ENCODE measurements at regions not wholly inside any gene's neighbourhood (a gene's known extent, or its start where the extent isn't known, plus 50 kb on each side); places are given as distances from the start of the nearest gene placed in this dataset.

DNA sequence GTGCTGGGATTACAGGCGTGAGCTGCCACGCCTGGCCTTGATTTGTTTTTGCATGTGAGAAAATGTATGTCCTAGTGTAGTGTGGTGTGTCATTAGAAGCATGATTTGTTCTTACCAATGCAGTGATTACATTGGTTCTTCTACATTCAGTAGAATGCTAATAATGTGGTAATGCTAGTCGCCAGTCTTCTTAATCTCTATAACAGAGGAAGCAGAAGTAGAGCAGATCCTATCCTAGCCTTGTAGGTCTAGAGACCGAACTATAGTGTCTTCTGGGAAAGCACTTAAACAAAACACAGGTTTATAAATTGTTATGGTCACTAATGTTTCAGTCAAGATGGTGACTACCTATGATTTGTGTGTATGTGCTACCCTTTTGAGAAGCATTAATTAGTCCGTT, 197.5 kb upstream of the DMRT1 start:
- TF ChIP-seq, protein P1, sequence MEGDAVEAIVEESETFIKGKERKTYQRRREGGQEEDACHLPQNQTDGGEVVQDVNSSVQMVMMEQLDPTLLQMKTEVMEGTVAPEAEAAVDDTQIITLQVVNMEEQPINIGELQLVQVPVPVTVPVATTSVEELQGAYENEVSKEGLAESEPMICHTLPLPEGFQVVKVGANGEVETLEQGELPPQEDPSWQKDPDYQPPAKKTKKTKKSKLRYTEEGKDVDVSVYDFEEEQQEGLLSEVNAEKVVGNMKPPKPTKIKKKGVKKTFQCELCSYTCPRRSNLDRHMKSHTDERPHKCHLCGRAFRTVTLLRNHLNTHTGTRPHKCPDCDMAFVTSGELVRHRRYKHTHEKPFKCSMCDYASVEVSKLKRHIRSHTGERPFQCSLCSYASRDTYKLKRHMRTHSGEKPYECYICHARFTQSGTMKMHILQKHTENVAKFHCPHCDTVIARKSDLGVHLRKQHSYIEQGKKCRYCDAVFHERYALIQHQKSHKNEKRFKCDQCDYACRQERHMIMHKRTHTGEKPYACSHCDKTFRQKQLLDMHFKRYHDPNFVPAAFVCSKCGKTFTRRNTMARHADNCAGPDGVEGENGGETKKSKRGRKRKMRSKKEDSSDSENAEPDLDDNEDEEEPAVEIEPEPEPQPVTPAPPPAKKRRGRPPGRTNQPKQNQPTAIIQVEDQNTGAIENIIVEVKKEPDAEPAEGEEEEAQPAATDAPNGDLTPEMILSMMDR (IDR thresholded peaks at IDR 0.05): no peak
- TF ChIP-seq POLR2A (IDR thresholded peaks at IDR 0.05): no peak
